GM21526 (cell line): ENCODE measurements at regions not wholly inside any gene's neighbourhood (a gene's known extent, or its start where the extent isn't known, plus 50 kb on each side); places are given as distances from the start of the nearest gene placed in this dataset.

Source experiments
- ATAC-seq: cut with Tn5 transposase; IDR thresholded peaks from one replicate; pipeline ENCODE4 v1.9.1; 2021; ENCODE audit warnings: moderate library complexity; ENCODE audit not compliant: unreplicated experiment, low FRiP score

GRCh38 chr18:30568333-30568732 lies 474.2 kb downstream of the DSC3 start:
- no peak for ATAC-seq

GRCh38 chr18:30566877-30567276 lies 475.7 kb downstream of the DSC3 start:
- no peak for ATAC-seq

- ATAC-seq, result no peak
Observed at GRCh38 chr18:30562231-30562630, 480.3 kb downstream of the DSC3 start.

- ATAC-seq, result no peak
Observed at GRCh38 chr18:30556112-30556511, 486.4 kb downstream of the DSC3 start.

GRCh38 chr18:30545393-30545792 lies 497.1 kb downstream of the DSC3 start:
- ATAC-seq, result no peak

- no peak for ATAC-seq
Observed at GRCh38 chr18:30544141-30544540, 498.4 kb downstream of the DSC3 start.

GRCh38 chr18:30533716-30534115 lies 508.8 kb downstream of the DSC3 start:
- no peak for ATAC-seq

GRCh38 chr18:30527917-30528316 lies 514.6 kb downstream of the DSC3 start:
- ATAC-seq, result no peak

GRCh38 chr18:30527226-30527625 lies 515.3 kb downstream of the DSC3 start:
- no peak for ATAC-seq

GRCh38 chr18:30522288-30522929 lies 520.1 kb downstream of the DSC3 start:
- ATAC-seq, result no peak

GRCh38 chr18:30514059-30514458 lies 528.5 kb downstream of the DSC3 start:
- no peak for ATAC-seq

- ATAC-seq, result no peak
Observed at GRCh38 chr18:30512872-30513271, 529.7 kb downstream of the DSC3 start.

GRCh38 chr18:30510882-30511281 lies 531.7 kb downstream of the DSC3 start:
- ATAC-seq, result no peak

GRCh38 chr18:30501594-30501993 lies 540.9 kb downstream of the DSC3 start:
- ATAC-seq, result no peak

- ATAC-seq, result no peak
Observed at GRCh38 chr18:30500240-30500945, 542.1 kb downstream of the DSC3 start.

- no peak for ATAC-seq
Observed at GRCh38 chr18:30499721-30500120, 542.8 kb downstream of the DSC3 start.

GRCh38 chr18:30492552-30493129 lies 549.9 kb downstream of the DSC3 start:
- no peak for ATAC-seq

GRCh38 chr18:30491815-30492551 lies 550.6 kb downstream of the DSC3 start:
- ATAC-seq, result no peak

GRCh38 chr18:30489890-30490643 lies 552.5 kb downstream of the DSC3 start:
- no peak for ATAC-seq

- ATAC-seq, result no peak
Observed at GRCh38 chr18:30487962-30488361, 554.6 kb downstream of the DSC3 start.

GRCh38 chr18:30486856-30487255 lies 555.7 kb downstream of the DSC3 start:
- no peak for ATAC-seq
